H1 (cell line): ENCODE measurements at regions not wholly inside any gene's neighbourhood (a gene's known extent, or its start where the extent isn't known, plus 50 kb on each side); places are given as distances from the start of the nearest gene placed in this dataset.

Experiments
- CTCF ChIA-PET: fragments of 300-600 bp; sonication (Branson Sonifier 250); formaldehyde crosslinking; loops from one replicate; lab custom pipeline; 2021; ENCODE audit not compliant: partially characterized antibody; lab: Charles Lee
- POLR2A ChIA-PET: fragments of 300-600 bp; sonication (Branson Sonifier 250); formaldehyde crosslinking; loops from one replicate; lab custom pipeline; 2021; ENCODE audit warnings: inconsistent platforms; ENCODE audit not compliant: partially characterized antibody; lab: Charles Lee
- DNase-seq, 2 experiments: peaks; one replicate each; pipeline versions ENCODE4 v3.0.0 to v3.0.0-alpha.2; 2010 to 2022; ENCODE audit warnings: low spot score in 2 of 2, low read depth in 1 of 2, mixed read lengths in 1 of 2
- FAIRE-seq: peaks from 2 replicates; lab custom pipeline; 2011; peaks lifted over from hg19 to GRCh38; lab: Jason Lieb, UNC
- H2AFZ ChIP-seq: 2 replicates; pipeline ENCODE4 v1.8.1; 2012; ENCODE audit warnings: low read length, inconsistent platforms
- H2AK5ac ChIP-seq: 2 replicates; pipeline ENCODE4 v1.6.1; 2013; ENCODE audit warnings: low read depth, low read length
- H2BK120ac ChIP-seq: replicated peaks from 2 replicates; pipeline ENCODE3; 2013; ENCODE audit warnings: low read depth, low read length, inconsistent platforms
- H2BK12ac ChIP-seq: 2 replicates; pipeline ENCODE4 v1.6.1; 2013; ENCODE audit warnings: low read depth, low read length
- H2BK15ac ChIP-seq: 2 replicates; pipeline ENCODE4 v1.6.1; 2013; ENCODE audit warnings: low read length
- H2BK20ac ChIP-seq: 2 replicates; pipeline ENCODE4 v1.6.1; 2013; ENCODE audit warnings: low read length
- H2BK5ac ChIP-seq: 2 replicates; pipeline ENCODE4 v1.6.1; 2013; ENCODE audit warnings: low read depth, low read length
- H3K14ac ChIP-seq: 2 replicates; pipeline ENCODE4 v1.6.1; 2013; ENCODE audit warnings: inconsistent platforms; ENCODE audit not compliant: insufficient read length
- H3K18ac ChIP-seq: 2 replicates; pipeline ENCODE4 v1.6.1; 2013; ENCODE audit warnings: low read length; ENCODE audit errors: extremely low read depth
- H3K23ac ChIP-seq: 2 replicates; pipeline ENCODE4 v1.6.1; 2013; ENCODE audit warnings: inconsistent platforms; ENCODE audit not compliant: insufficient read length
- H3K23me2 ChIP-seq: 2 replicates; pipeline ENCODE4 v1.6.1; 2013; ENCODE audit warnings: low read depth, low read length
- H3K27ac ChIP-seq: 2 replicates; pipeline ENCODE4 v1.6.1; 2011; ENCODE audit warnings: low read depth, low read length, inconsistent platforms
- H3K27me3 ChIP-seq, 4 experiments: replicated peaks in 1 of 4; 1 replicate in 1 of 4; 2 replicates in 3 of 4; pipeline versions ENCODE4 v1.6.1 to v1.8.1; 2011 to 2013; ENCODE audit warnings: low read length in 3 of 4, mild to moderate bottlenecking in 3 of 4, inconsistent platforms in 2 of 4, mixed read lengths in 2 of 4, moderate library complexity in 1 of 4; ENCODE audit not compliant: control insufficient read depth in 3 of 4, insufficient read depth in 3 of 4; ENCODE audit errors: extremely low read depth in 1 of 4
- H3K36me3 ChIP-seq, 4 experiments: 2 replicates each; pipeline versions ENCODE4 v1.6.1 to v1.8.1; 2011 to 2013; ENCODE audit warnings: mild to moderate bottlenecking in 4 of 4, low read length in 3 of 4, moderate library complexity in 2 of 4, control low read depth in 1 of 4, inconsistent platforms in 1 of 4; ENCODE audit not compliant: insufficient read depth in 4 of 4, control insufficient read depth in 2 of 4
- H3K4ac ChIP-seq: replicated peaks from 2 replicates; pipeline ENCODE3; 2013; ENCODE audit warnings: low read length, low read depth, mixed read lengths, inconsistent platforms; ENCODE audit not compliant: insufficient read length
- H3K4me1 ChIP-seq, 4 experiments: replicated peaks in 1 of 4; 1 replicate in 1 of 4; 2 replicates in 3 of 4; pipeline versions ENCODE4 v1.6.1 to v1.8.1; 2011 to 2013; ENCODE audit warnings: low read length in 3 of 4, inconsistent platforms in 2 of 4, mixed read lengths in 1 of 4; ENCODE audit not compliant: insufficient read depth in 4 of 4, control insufficient read depth in 3 of 4
- H3K4me2 ChIP-seq, 2 experiments: 2 replicates each; pipeline versions ENCODE4 v1.6.1 to v1.8.1; 2011 to 2013; ENCODE audit warnings: low read depth in 2 of 2, low read length in 2 of 2, control low read depth in 1 of 2, inconsistent platforms in 1 of 2, mild to moderate bottlenecking in 1 of 2; ENCODE audit not compliant: insufficient read depth in 1 of 2
- H3K4me3 ChIP-seq, 4 experiments: fragments of 200-600, 300-600 bp in 1 of 4; sonication (generic), shearing (Covaris generic), sonication (Bioruptor Twin) in 1 of 4; 2 replicates each; pipeline versions ENCODE4 v1.5.1 to v1.8.1; 2011 to 2016; ENCODE audit warnings: low read length in 4 of 4, low read depth in 3 of 4, control low read depth in 2 of 4, inconsistent platforms in 2 of 4, mild to moderate bottlenecking in 2 of 4, mixed read lengths in 1 of 4, moderate library complexity in 1 of 4; ENCODE audit not compliant: insufficient read depth in 2 of 4; ENCODE audit errors: extremely low read depth in 1 of 4
- H3K56ac ChIP-seq: replicated peaks from 2 replicates; pipeline ENCODE3; 2013; ENCODE audit warnings: low read depth, mild to moderate bottlenecking, mixed read lengths, low read length, inconsistent platforms; ENCODE audit not compliant: insufficient read length
- H3K79me1 ChIP-seq: 2 replicates; pipeline ENCODE4 v1.6.1; 2013; ENCODE audit warnings: low read depth, low read length, control low read depth
- H3K79me2 ChIP-seq, 2 experiments: 2 replicates each; pipeline versions ENCODE4 v1.6.1 to v1.8.1; 2012 to 2013; ENCODE audit warnings: low read length in 2 of 2, mild to moderate bottlenecking in 2 of 2, inconsistent platforms in 1 of 2; ENCODE audit not compliant: insufficient read depth in 2 of 2, control insufficient read depth in 1 of 2
- H3K9ac ChIP-seq, 4 experiments: replicated peaks in 1 of 4; 1 replicate in 1 of 4; 2 replicates in 3 of 4; pipeline versions ENCODE4 v1.6.1 to v1.8.1; 2011 to 2013; ENCODE audit warnings: low read depth in 3 of 4, low read length in 3 of 4, control low read depth in 2 of 4, mild to moderate bottlenecking in 2 of 4, moderate library complexity in 2 of 4, inconsistent platforms in 1 of 4; ENCODE audit errors: extremely low read depth in 1 of 4
- H3K9me3 ChIP-seq, 2 experiments: 2 replicates each; pipeline versions ENCODE4 v1.6.1 to v1.8.1; 2012 to 2013; ENCODE audit warnings: mild to moderate bottlenecking in 2 of 2, moderate library complexity in 2 of 2, control low read depth in 1 of 2, inconsistent platforms in 1 of 2, low read depth in 1 of 2, low read length in 1 of 2, mixed read lengths in 1 of 2; ENCODE audit not compliant: insufficient read depth in 2 of 2
- H4K20me1 ChIP-seq, 2 experiments: replicated peaks in 1 of 2; 2 replicates each; pipeline versions ENCODE3 to v1.8.1; 2011 to 2013; ENCODE audit warnings: inconsistent platforms in 2 of 2, low read length in 2 of 2, mild to moderate bottlenecking in 1 of 2; ENCODE audit not compliant: insufficient read depth in 2 of 2, control insufficient read depth in 1 of 2
- H4K5ac ChIP-seq: 2 replicates; pipeline ENCODE4 v1.6.1; 2013; ENCODE audit warnings: low read length, low read depth, mixed read lengths, inconsistent platforms; ENCODE audit not compliant: insufficient read length
- H4K8ac ChIP-seq: 2 replicates; pipeline ENCODE4 v1.8.0; 2013; ENCODE audit warnings: mild to moderate bottlenecking, moderate library complexity, low read length, inconsistent platforms; ENCODE audit not compliant: insufficient read depth; ENCODE audit errors: extremely low read depth
- H4K91ac ChIP-seq: replicated peaks from 2 replicates; pipeline ENCODE3; 2013; ENCODE audit warnings: low read length, mixed read lengths, inconsistent platforms; ENCODE audit not compliant: insufficient read length
- BCL11A ChIP-seq, 2 experiments: IDR thresholded peaks; one replicate each; pipeline ENCODE4 v1.6.1; 2011; ENCODE audit warnings: low read depth in 2 of 2, low read length in 2 of 2, mild to moderate bottlenecking in 2 of 2
- RBBP5 ChIP-seq: IDR thresholded peaks from 2 replicates; pipeline ENCODE4 v1.7.1; 2012; ENCODE audit warnings: low read depth, mild to moderate bottlenecking, inconsistent platforms, low read length, moderate library complexity, borderline replicate concordance
- SP1 ChIP-seq: IDR thresholded peaks from 2 replicates; pipeline ENCODE4 v1.6.1; 2011; ENCODE audit warnings: low read depth, low read length
- WGBS, 2 experiments: shearing (Covaris generic) in 1 of 2; methylation state at CpG; one replicate each; pipeline versions ENCODE4 v1.1.6 to v1.1.7; 2013 to 2015; ENCODE audit warnings: low lambda C conversion rate in 2 of 2, mixed read lengths in 2 of 2, inconsistent platforms in 1 of 2, low coverage in 1 of 2, missing lambda C conversion rate in 1 of 2; ENCODE audit not compliant: insufficient replicate concordance in 2 of 2, insufficient coverage in 1 of 2, insufficient read length in 1 of 2; ENCODE audit errors: extremely low coverage in 1 of 2, missing lambda C conversion rate in 1 of 2; 5-methylcytosine and 5-hydroxymethylcytosine counted together

DNA sequence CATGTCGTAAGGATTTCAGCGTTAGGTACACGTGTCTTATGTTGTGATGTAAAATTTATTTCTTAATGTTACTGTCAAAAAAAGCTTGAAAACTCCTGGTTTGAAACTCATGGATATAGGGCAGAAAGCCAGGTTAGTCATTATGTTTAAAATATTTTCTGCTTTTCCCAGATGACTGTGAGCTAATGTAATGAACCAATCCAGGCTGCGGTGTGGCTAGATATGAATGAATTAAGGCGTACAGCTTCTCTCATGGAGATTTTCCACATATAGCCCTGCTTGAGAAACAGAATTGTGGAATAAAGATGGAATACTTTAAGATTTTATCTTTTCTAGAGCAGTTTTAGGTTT lies 80.3 kb upstream of the STMND1 start:
- Histone ChIP-seq H3K56ac (no peak overlapping the region), H4K91ac (no peak overlapping the region), H3K4me1 (peaks cover 0 to 1% (median 0%) of the 10 kb centered on the region in 4 experiments; a peak in 1 of 7 replicates), H3K27me3 (no peaks in the 10 kb centered on the region), H3K18ac (no peak overlapping the region), H3K4ac (no peak overlapping the region), H2BK5ac (no peak overlapping the region), H2BK12ac (no peak overlapping the region)
- CTCF ChIA-PET: interaction anchor here (1.0 to 1.6 kb wide), 2 partner anchors 9 to 13 kb away, joined by 3 to 4 read pairs; no protein-coding TSS in a partner anchor
- no peak for DNase-seq
- POLR2A ChIA-PET: no interaction called here
- TF ChIP-seq BCL11A (IDR thresholded peaks at IDR 0.05; ENCODE audit: low read depth in 2 of 2, low read length in 2 of 2) (no peak), SP1 (no peak), RBBP5 (no peak)
- TF ChIP-seq, all 59 proteins: peak for 0
- H2AK5ac ChIP-seq: no peak overlapping the region
- no peak overlapping the region for H3K23ac ChIP-seq
- H2BK120ac ChIP-seq: no peak overlapping the region
- no peaks in the 10 kb centered on the region for H4K20me1 ChIP-seq
- H4K5ac ChIP-seq: no peak overlapping the region
- WGBS, 2 experiments: 99% methylated on average over 5 of the region's 5 CpGs; no CpG with 5 or more reads in 1 of the 2 experiments
- H4K8ac ChIP-seq: no peak overlapping the region
- H3K14ac ChIP-seq: no peak overlapping the region
- H3K9ac ChIP-seq: no peak overlapping the region
- no peak overlapping the region for H2BK15ac ChIP-seq
- H3K9me3 ChIP-seq: peaks cover 7 to 10% of the 10 kb centered on the region in 2 experiments; a peak in 3 of 4 replicates
- H2AFZ ChIP-seq: no peak overlapping the region
- H3K36me3 ChIP-seq: no peaks in the 10 kb centered on the region; a peak in 1 of 8 replicates
- H3K79me2 ChIP-seq: no peaks in the 10 kb centered on the region
- H2BK20ac ChIP-seq: no peak overlapping the region
- H3K4me3 ChIP-seq: no peak overlapping the region
- H3K4me2 ChIP-seq: no peak overlapping the region
- no peaks in the 10 kb centered on the region for H3K79me1 ChIP-seq
- no peak overlapping the region for H3K27ac ChIP-seq
- H3K23me2 ChIP-seq: no peaks in the 10 kb centered on the region
- no peak for FAIRE-seq
